Naive thymus-derived CD8-positive, alpha-beta T cell (primary cell): ENCODE measurements at regions not wholly inside any gene's neighbourhood (a gene's known extent, or its start where the extent isn't known, plus 50 kb on each side); places are given as distances from the start of the nearest gene placed in this dataset.

ENCODE experiments used
- ATAC-seq, 2 donors: fragments of 150-1000 bp; cut with Tn5 transposase in 1 of 2; sonication (Bioruptor Pico), chemical (Tn5 transposase) in 1 of 2; 1 replicate in 1 of 2; 2 replicates in 1 of 2; pipeline ENCODE4 v1.10.0; 2021; ENCODE audit warnings: mild to moderate bottlenecking in 2 of 2, moderate library complexity in 2 of 2
- POLR2A ChIA-PET: fragments of 350-600 bp; sonication (Branson Sonifier 250); formaldehyde crosslinking; loops from one replicate; lab custom pipeline; 2021; ENCODE audit warnings: antibody characterized with exemption; lab: Charles Lee
- DNase-seq, 10 donors: peaks; one replicate each; pipeline versions ENCODE4 v3.0.0 to v3.0.0-alpha.2; 2020 to 2022
- H3K27ac Mint-ChIP-seq, 10 donors: one replicate each; pipeline ENCODE4 v1.8.0; 2020 to 2022; ENCODE audit warnings: mild to moderate bottlenecking in 10 of 10, mixed read lengths in 10 of 10, moderate library complexity in 4 of 10, inconsistent platforms in 1 of 10
- H3K27me3 Mint-ChIP-seq, 5 donors: one replicate each; pipeline ENCODE4 v1.8.0; 2021 to 2022; ENCODE audit warnings: mixed read lengths in 5 of 5
- H3K36me3 Mint-ChIP-seq, 3 donors: one replicate each; pipeline ENCODE4 v1.8.0; 2020 to 2022; ENCODE audit warnings: mixed read lengths in 3 of 3, mild to moderate bottlenecking in 2 of 3, inconsistent platforms in 1 of 3
- H3K4me1 Mint-ChIP-seq, 4 donors: one replicate each; pipeline ENCODE4 v1.8.0; 2021 to 2022; ENCODE audit warnings: mixed read lengths in 4 of 4
- H3K4me3 Mint-ChIP-seq, 10 donors: one replicate each; pipeline ENCODE4 v1.8.0; 2020 to 2022; ENCODE audit warnings: mild to moderate bottlenecking in 10 of 10, mixed read lengths in 10 of 10, moderate library complexity in 6 of 10, inconsistent platforms in 1 of 10
- H3K9me3 Mint-ChIP-seq, 9 donors: one replicate each; pipeline ENCODE4 v1.8.0; 2020 to 2022; ENCODE audit warnings: mixed read lengths in 9 of 9, mild to moderate bottlenecking in 3 of 9, inconsistent platforms in 1 of 9, moderate library complexity in 1 of 9

DNA sequence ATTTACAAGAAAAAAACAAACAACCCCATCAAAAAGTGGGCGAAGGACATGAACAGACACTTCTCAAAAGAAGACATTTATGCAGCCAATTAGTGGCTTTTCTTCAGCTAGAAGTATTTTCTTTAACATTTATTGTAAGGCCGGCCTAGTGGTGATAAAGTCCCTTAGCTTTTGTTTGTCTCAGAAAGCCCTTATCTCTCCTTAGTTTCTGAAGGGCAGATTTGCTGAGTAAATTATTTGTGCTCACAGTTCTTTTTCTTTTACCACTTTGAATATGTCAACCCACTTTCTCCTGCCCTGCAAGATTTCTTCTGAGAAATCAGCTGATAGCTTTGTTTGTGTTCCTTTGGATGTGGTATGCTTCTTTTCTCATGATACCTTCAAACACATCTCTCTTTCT, 344.0 kb upstream of the SYNCRIP start:
- ATAC-seq = no peak
- Mint-ChIP-seq H3K36me3 (peaks cover 0 to 17% (median 2%) of the 10 kb centered on the region in 3 donors), H3K4me3 (no peak overlapping the region), H3K27me3 (no peaks in the 10 kb centered on the region), H3K4me1 (no peaks in the 10 kb centered on the region), H3K9me3 (peaks cover 8 to 28% (median 24%) of the 10 kb centered on the region in 9 donors), H3K27ac (no peak overlapping the region)
- DNase-seq = no peak
- POLR2A ChIA-PET = no interaction called here

DNA sequence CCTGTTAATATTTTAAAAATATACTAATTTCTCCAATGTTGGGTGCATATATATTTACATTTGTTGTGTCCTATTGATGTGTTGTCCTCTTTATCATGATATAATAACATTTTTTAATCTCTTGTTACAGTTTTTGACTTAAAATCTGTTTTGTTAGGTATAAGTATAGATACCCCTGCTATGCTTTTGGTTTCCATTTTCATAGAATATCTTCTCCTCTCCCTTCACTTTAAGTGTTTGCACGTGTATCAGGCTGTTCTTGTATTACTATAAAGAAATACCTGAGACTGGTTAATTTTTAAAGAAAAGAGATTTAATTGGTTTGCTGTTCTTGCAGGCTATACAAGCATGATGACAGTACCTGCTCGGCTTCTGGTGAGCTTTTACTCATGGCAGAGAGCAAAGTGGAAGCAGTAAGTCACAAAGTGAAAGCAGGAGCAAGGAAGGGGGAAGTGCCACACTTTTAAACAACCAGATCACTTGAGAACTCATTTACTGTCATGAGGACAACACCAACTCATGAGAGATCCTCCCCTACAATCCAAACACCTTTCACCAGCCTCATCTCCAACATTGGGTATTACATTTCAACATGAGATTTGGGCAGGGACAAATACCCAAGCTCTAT, 340.5 kb upstream of the SYNCRIP start:
- no peak overlapping the region for H3K4me3 Mint-ChIP-seq
- DNase-seq (no peak), ATAC-seq (no peak)
- H3K27me3 Mint-ChIP-seq = no peaks in the 10 kb centered on the region
- POLR2A ChIA-PET = no interaction called here
- H3K9me3 Mint-ChIP-seq = peaks cover 5 to 24% (median 17%) of the 10 kb centered on the region in 9 donors
- peaks cover 0 to 12% (median 2%) of the 10 kb centered on the region in 3 donors for H3K36me3 Mint-ChIP-seq
- H3K27ac Mint-ChIP-seq = peak overlapping the region in 1 of 10 donors; percentile 81
- H3K4me1 Mint-ChIP-seq = no peaks in the 10 kb centered on the region

- H3K4me3 Mint-ChIP-seq = no peak overlapping the region
- peaks cover 0 to 18% (median 0%) of the 10 kb centered on the region in 9 donors for H3K9me3 Mint-ChIP-seq
- DNase-seq = no peak
- peaks cover 0 to 1% (median 0%) of the 10 kb centered on the region in 3 donors for H3K36me3 Mint-ChIP-seq
- POLR2A ChIA-PET = no interaction called here
- peaks cover 0 to 15% (median 0%) of the 10 kb centered on the region in 5 donors for H3K27me3 Mint-ChIP-seq
- no peak overlapping the region for H3K27ac Mint-ChIP-seq
- ATAC-seq = no peak
- H3K4me1 Mint-ChIP-seq = no peaks in the 10 kb centered on the region
Observed at GRCh38 chr6:85977661-85978060, 335.0 kb upstream of the SYNCRIP start.

GRCh38 chr6:85975957-85976356, 333.3 kb upstream of the SYNCRIP start:
- Mint-ChIP-seq H3K4me3 (no peak overlapping the region), H3K27ac (no peak overlapping the region), H3K9me3 (peaks cover 0 to 18% (median 0%) of the 10 kb centered on the region in 9 donors), H3K36me3 (peaks cover 0 to 1% (median 0%) of the 10 kb centered on the region in 3 donors), H3K4me1 (no peaks in the 10 kb centered on the region), H3K27me3 (peaks cover 0 to 15% (median 0%) of the 10 kb centered on the region in 5 donors)
- POLR2A ChIA-PET = no interaction called here
- DNase-seq = no peak
- no peak for ATAC-seq

DNA sequence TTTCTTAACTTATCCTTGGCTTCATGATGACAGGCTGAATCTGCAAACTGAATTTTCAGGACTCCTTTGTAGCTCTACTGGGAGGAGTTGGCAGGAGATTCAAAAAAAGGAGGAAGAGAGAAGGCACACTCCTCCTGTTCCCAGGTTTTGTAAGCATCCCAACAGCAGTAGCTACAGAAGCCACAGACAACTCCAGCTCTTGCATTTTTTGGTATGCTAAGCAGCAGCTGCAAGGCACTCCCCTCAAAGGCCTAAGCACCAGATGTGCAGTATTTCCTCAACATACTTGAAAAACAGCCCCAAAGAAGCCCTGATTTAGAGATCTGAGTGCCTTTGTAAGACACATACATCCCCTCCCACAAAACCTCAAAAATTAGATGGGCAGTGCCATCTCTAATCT, 328.6 kb upstream of the SYNCRIP start:
- DNase-seq = no peak
- H3K4me1 Mint-ChIP-seq = no peaks in the 10 kb centered on the region
- no peak overlapping the region for H3K4me3 Mint-ChIP-seq
- POLR2A ChIA-PET = no interaction called here
- H3K9me3 Mint-ChIP-seq = peaks cover 0 to 9% (median 0%) of the 10 kb centered on the region in 9 donors
- ATAC-seq = no peak
- peaks cover 0 to 15% (median 0%) of the 10 kb centered on the region in 5 donors for H3K27me3 Mint-ChIP-seq
- no peaks in the 10 kb centered on the region for H3K36me3 Mint-ChIP-seq
- H3K27ac Mint-ChIP-seq = no peak overlapping the region

DNA sequence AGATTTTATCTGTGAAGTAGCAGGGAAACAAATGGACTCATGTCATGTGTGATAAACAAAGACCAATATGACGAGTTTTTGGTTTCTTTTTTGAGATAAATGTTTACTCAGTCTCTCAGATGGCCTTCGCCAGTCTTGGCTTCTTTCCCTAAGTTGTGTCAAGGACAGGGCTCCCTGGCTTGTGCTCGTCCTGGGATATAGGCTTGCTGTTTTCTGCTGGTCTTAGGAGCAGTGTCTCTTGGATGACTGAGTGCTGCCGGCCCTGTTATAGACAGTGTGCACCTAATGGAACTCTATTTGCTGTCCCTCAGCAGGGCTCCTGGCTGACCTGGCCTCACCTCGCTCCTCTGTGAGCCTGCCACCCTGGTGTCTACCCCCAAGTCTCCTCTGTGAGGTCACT, 324.1 kb upstream of the SYNCRIP start:
- H3K4me1 Mint-ChIP-seq = no peaks in the 10 kb centered on the region
- DNase-seq = no peak
- ATAC-seq = no peak
- no peaks in the 10 kb centered on the region for H3K27me3 Mint-ChIP-seq
- no peaks in the 10 kb centered on the region for H3K36me3 Mint-ChIP-seq
- POLR2A ChIA-PET = no interaction called here
- no peak overlapping the region for H3K4me3 Mint-ChIP-seq
- no peak overlapping the region for H3K27ac Mint-ChIP-seq
- H3K9me3 Mint-ChIP-seq = peaks cover 0 to 2% (median 0%) of the 10 kb centered on the region in 9 donors

- no peak for DNase-seq
- peaks cover 0 to 18% (median 8%) of the 10 kb centered on the region in 9 donors for H3K9me3 Mint-ChIP-seq
- H3K27me3 Mint-ChIP-seq = peaks cover 1 to 15% (median 8%) of the 10 kb centered on the region in 5 donors
- no peak for ATAC-seq
- H3K36me3 Mint-ChIP-seq = peaks cover 0 to 9% (median 0%) of the 10 kb centered on the region in 3 donors
- no peak overlapping the region for H3K4me3 Mint-ChIP-seq
- H3K27ac Mint-ChIP-seq = no peak overlapping the region
- no peaks in the 10 kb centered on the region for H3K4me1 Mint-ChIP-seq
- POLR2A ChIA-PET = no interaction called here
Observed at GRCh38 chr6:85961746-85962145, 319.1 kb upstream of the SYNCRIP start.

DNA sequence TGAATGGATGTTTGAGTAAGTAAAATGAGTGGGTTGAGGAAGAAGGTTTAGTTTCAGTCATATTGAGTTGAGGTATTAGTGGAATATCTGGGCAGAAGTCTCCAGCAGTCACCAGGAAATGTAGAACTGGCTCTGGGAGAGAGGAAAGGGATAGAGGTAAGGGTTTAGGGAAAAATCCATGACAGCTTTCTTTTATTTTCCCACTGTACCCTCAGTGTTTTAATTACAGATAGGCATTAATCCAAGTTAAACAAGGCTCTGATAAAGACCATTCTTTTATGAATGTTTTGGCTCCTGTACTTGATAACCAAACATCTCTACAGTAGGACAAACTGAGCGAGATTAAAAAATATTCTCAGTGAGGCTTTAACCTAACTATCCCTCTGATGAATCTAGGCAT, 318.4 kb upstream of the SYNCRIP start:
- DNase-seq (no peak), ATAC-seq (no peak)
- H3K9me3 Mint-ChIP-seq = peaks cover 0 to 18% (median 10%) of the 10 kb centered on the region in 9 donors
- no peak overlapping the region for H3K27ac Mint-ChIP-seq
- peaks cover 1 to 15% (median 8%) of the 10 kb centered on the region in 5 donors for H3K27me3 Mint-ChIP-seq
- no peak overlapping the region for H3K4me3 Mint-ChIP-seq
- peaks cover 0 to 9% (median 0%) of the 10 kb centered on the region in 3 donors for H3K36me3 Mint-ChIP-seq
- no peaks in the 10 kb centered on the region for H3K4me1 Mint-ChIP-seq
- POLR2A ChIA-PET = no interaction called here

GRCh38 chr6:85948481-85948880, 305.8 kb upstream of the SYNCRIP start:
- Mint-ChIP-seq H3K27me3 (peaks cover 0 to 3% (median 0%) of the 10 kb centered on the region in 5 donors), H3K27ac (no peak overlapping the region), H3K4me1 (no peaks in the 10 kb centered on the region), H3K36me3 (no peaks in the 10 kb centered on the region), H3K4me3 (no peak overlapping the region), H3K9me3 (peaks cover 0 to 22% (median 15%) of the 10 kb centered on the region in 9 donors)
- POLR2A ChIA-PET = interaction anchor here (0.7 kb wide), 1 partner anchor 37 kb away, joined by 3 read pairs; no protein-coding TSS in a partner anchor
- DNase-seq = no peak
- no peak for ATAC-seq

DNA sequence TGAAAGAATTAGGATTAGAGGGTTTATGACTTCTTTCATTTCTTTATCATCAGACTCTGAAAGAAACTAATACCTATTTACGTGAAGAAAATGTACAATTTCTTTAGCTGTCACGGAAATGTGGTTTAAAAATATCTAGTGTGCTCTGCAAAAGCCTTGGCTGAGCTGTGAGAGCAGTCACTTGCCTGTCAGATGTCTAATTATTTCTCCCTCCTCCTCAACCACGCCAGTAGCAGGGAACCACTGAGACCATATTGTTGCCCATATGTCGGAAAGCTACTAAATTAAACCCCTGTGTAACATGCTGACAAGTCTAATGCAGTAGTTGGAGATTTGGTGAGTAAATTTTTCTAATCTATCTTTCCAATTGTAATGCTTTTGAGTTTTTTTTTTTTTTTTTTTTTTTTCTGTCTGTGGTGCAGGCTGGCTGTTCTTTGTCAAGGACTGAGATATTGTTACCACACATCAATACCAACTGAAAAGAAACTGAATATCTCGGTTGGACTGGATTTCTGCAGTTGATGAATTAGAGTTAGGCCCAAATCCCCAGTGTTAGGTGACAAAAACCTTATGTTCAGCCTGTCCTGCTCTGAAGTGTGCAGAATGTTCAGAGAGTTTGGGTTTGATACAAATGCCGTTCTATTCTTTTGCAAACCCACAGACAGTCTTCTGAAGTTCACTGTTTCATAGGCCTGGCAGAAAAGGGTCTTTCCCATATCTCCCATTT, 302.9 kb upstream of the SYNCRIP start:
- POLR2A ChIA-PET = no interaction called here
- H3K4me1 Mint-ChIP-seq = no peaks in the 10 kb centered on the region
- H3K27ac Mint-ChIP-seq = no peak overlapping the region
- H3K4me3 Mint-ChIP-seq = no peak overlapping the region
- ATAC-seq (no peak), DNase-seq (no peak)
- H3K36me3 Mint-ChIP-seq = no peaks in the 10 kb centered on the region
- H3K27me3 Mint-ChIP-seq = peaks cover 0 to 3% (median 0%) of the 10 kb centered on the region in 5 donors
- H3K9me3 Mint-ChIP-seq = peaks cover 0 to 11% (median 5%) of the 10 kb centered on the region in 9 donors

DNA sequence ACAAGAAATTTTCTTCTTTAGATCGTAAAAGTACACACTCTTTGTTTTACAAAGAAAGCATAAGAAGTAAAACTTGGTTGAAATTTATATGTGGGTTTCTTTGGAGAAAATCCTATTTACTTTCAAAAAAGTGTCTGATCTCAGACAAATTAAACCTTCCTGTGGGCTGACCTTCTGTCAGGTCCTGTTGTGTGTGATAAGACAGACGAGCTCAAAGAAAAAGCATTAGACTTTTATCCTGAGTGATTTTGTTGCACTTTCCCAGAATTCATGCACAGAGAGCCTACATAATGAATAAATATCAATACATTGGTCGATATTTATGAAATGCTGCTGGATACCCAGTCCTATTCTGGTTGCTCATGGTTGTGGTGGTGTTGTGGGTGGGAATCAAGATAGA, 302.1 kb upstream of the SYNCRIP start:
- DNase-seq (no peak), ATAC-seq (no peak)
- Mint-ChIP-seq H3K36me3 (no peaks in the 10 kb centered on the region), H3K9me3 (peaks cover 0 to 8% (median 3%) of the 10 kb centered on the region in 9 donors), H3K4me3 (no peak overlapping the region), H3K27ac (no peak overlapping the region), H3K27me3 (peaks cover 0 to 3% (median 0%) of the 10 kb centered on the region in 5 donors), H3K4me1 (no peaks in the 10 kb centered on the region)
- POLR2A ChIA-PET = no interaction called here

- ATAC-seq (no peak), DNase-seq (no peak)
- Mint-ChIP-seq H3K4me1 (no peaks in the 10 kb centered on the region), H3K27me3 (peaks cover 0 to 8% (median 0%) of the 10 kb centered on the region in 5 donors), H3K36me3 (no peaks in the 10 kb centered on the region), H3K4me3 (no peak overlapping the region), H3K9me3 (peaks cover 0 to 10% (median 0%) of the 10 kb centered on the region in 9 donors), H3K27ac (no peak overlapping the region)
- POLR2A ChIA-PET = no interaction called here
Observed at GRCh38 chr6:85942844-85943243, 300.2 kb upstream of the SYNCRIP start.

- DNase-seq = no peak
- Mint-ChIP-seq H3K27me3 (peaks cover 0 to 11% (median 2%) of the 10 kb centered on the region in 5 donors), H3K4me1 (no peaks in the 10 kb centered on the region), H3K9me3 (peaks cover 0 to 28% (median 12%) of the 10 kb centered on the region in 9 donors), H3K27ac (no peak overlapping the region), H3K4me3 (no peak overlapping the region), H3K36me3 (peaks cover 0 to 6% (median 0%) of the 10 kb centered on the region in 3 donors)
- no peak for ATAC-seq
- POLR2A ChIA-PET = no interaction called here
Observed at GRCh38 chr6:85936916-85937315, 294.2 kb upstream of the SYNCRIP start.
